Breast epithelium (tissue), 4 donors: ENCODE measurements at regions not wholly inside any gene's neighbourhood (a gene's known extent, or its start where the extent isn't known, plus 50 kb on each side); places are given as distances from the start of the nearest gene placed in this dataset.
"Not testable (repeated sequence)": the region's sequence is repeated elsewhere in the genome, so short reads cannot be mapped to it uniquely, and the experiment has no call there.

Source experiments
- DNase-seq, 2 donors: peaks; one replicate each; pipeline ENCODE4 v3.0.0-alpha.2; 2019; ENCODE audit warnings: low spot score in 2 of 2
- H3K27ac ChIP-seq, 2 donors: fragments of 200-600 bp; sonication (generic) in 1 of 2; one replicate each; pipeline ENCODE4 v1.5.1; 2016 to 2019; ENCODE audit warnings: mild to moderate bottlenecking in 1 of 2
- H3K27me3 ChIP-seq, 2 donors: fragments of 200-600 bp; sonication (generic) in 1 of 2; one replicate each; pipeline versions ENCODE4 v1.5.1 to v1.6.0; 2017 to 2019; ENCODE audit warnings: control low read depth in 1 of 2, mild to moderate bottlenecking in 1 of 2
- H3K36me3 ChIP-seq: fragments of 200-600 bp; one replicate; pipeline ENCODE4 v1.5.1; 2019
- H3K4me1 ChIP-seq, 2 donors: fragments of 200-600 bp; sonication (generic); one replicate each; pipeline ENCODE4 v1.5.1; 2016 to 2019; ENCODE audit warnings: control low read depth in 1 of 2
- H3K4me3 ChIP-seq, 3 donors: fragments of 200-600 bp; sonication (generic); 1 replicate in 2 of 3; 2 replicates in 1 of 3; pipeline ENCODE4 v1.5.1; 2016 to 2019; ENCODE audit warnings: mild to moderate bottlenecking in 3 of 3, moderate library complexity in 2 of 3
- H3K9me3 ChIP-seq, 2 donors: fragments of 200-600 bp; sonication (generic) in 1 of 2; one replicate each; pipeline ENCODE4 v1.5.1; 2016 to 2019; ENCODE audit warnings: control low read depth in 1 of 2
- CTCF ChIP-seq, 3 donors: fragments of 450-650 bp; IDR thresholded peaks; one replicate each; pipeline ENCODE4 v1.5.1; 2016 to 2017; ENCODE audit warnings: antibody characterized with exemption in 3 of 3, mild to moderate bottlenecking in 3 of 3, moderate library complexity in 3 of 3
- POLR2A ChIP-seq: fragments of 450-650 bp; IDR thresholded peaks from one replicate; pipeline ENCODE4 v1.6.1; 2016; ENCODE audit warnings: antibody characterized with exemption, mild to moderate bottlenecking, moderate library complexity
- POLR2AphosphoS5 ChIP-seq, 3 donors: sonication (generic); formaldehyde crosslinking; IDR thresholded peaks; one replicate each; pipeline ENCODE4 v1.6.1; 2017; ENCODE audit warnings: antibody characterized with exemption in 3 of 3
- intact Hi-C: fragments of 100-400 bp; cut with DNase I; formaldehyde crosslinking; loops from one replicate; pipeline ENCODE4 v1.15.1; 2023; ENCODE audit warnings: low total_unique reads

DNA sequence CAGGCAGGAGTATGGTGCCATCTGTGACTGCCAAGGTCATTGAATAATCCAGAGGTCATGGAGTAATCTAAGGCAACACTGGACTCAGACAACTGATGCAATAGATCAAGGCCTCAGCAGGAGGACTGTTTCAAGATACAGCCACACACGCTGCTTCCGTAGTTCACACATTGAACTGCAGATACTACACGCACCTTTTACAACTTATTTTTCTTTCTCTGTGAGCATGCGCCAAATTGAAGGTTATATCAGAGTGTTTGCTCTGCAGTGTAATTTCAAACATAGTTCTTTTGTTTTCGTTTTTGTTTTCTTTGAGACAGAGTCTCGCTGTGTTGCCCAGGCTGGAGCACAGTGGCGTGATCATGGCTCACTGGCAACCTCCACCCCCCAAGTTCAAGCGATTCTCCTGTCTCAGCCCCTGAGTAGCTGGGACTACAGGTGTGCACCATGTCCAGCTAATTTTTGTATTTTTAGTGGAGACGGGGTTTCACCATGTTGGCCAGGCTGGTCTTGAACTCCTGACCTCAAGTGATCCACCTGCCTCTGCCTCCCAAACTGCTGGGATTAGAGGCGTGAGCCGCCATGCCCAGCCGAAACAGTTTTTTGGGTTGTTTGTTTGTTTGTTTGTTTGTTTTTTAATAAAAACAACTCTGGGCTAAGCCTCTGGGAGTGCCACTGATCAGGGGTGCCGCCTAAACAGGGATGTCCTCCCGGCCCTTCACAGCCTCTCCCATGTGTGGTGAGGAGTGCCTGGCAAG is 96.6 kb upstream of the NAA20 start:
- no peak for DNase-seq
- TF ChIP-seq POLR2AphosphoS5 (IDR thresholded peaks at IDR 0.05) (no peak), CTCF (IDR thresholded peaks at IDR 0.05) (no peak), POLR2A (no peak)
- Histone ChIP-seq H3K4me3 (no peak overlapping the region), H3K4me1 (peaks cover 0 to 7% of the 10 kb centered on the region in 2 donors), H3K36me3 (no peaks in the 10 kb centered on the region), H3K27ac (no peak overlapping the region), H3K9me3 (no peaks in the 10 kb centered on the region), H3K27me3 (no peaks in the 10 kb centered on the region)
- intact Hi-C loops: no loop called here

GRCh38 chr20:19921284-19921793 is 95.8 kb upstream of the NAA20 start:
- H3K27ac ChIP-seq: peak overlapping the region; percentile 1 to 48
- no peak for DNase-seq
- intact Hi-C loops: no loop called here
- no peak for TF ChIP-seq CTCF (IDR thresholded peaks at IDR 0.05)
- TF ChIP-seq POLR2AphosphoS5 (IDR thresholded peaks at IDR 0.05): no peak
- no peak for TF ChIP-seq POLR2A
- no peaks in the 10 kb centered on the region for H3K36me3 ChIP-seq
- no peaks in the 10 kb centered on the region for H3K27me3 ChIP-seq
- peak overlapping the region in 1 of 3 donors; percentile 6 for H3K4me3 ChIP-seq
- no peaks in the 10 kb centered on the region for H3K9me3 ChIP-seq
- H3K4me1 ChIP-seq: peaks cover 0 to 7% of the 10 kb centered on the region in 2 donors

- H3K4me3 ChIP-seq: peak overlapping the region in 1 of 3 donors; percentile 6
- H3K4me1 ChIP-seq, DNase-seq, H3K36me3 ChIP-seq, H3K9me3 ChIP-seq, H3K27me3 ChIP-seq, intact Hi-C loops: not testable (repeated sequence)
- peak overlapping the region; percentile 1 to 48 for H3K27ac ChIP-seq
These were observed 95.3 kb upstream of the NAA20 start for GRCh38 chr20:19921829-19922228.

GRCh38 chr20:19922716-19923115 is 94.4 kb upstream of the NAA20 start:
- no peak overlapping the region for H3K4me3 ChIP-seq
- intact Hi-C loops: no loop called here
- DNase-seq: no peak
- no peak for TF ChIP-seq CTCF (IDR thresholded peaks at IDR 0.05)
- no peak for TF ChIP-seq POLR2A
- no peak for TF ChIP-seq POLR2AphosphoS5 (IDR thresholded peaks at IDR 0.05)
- H3K27ac ChIP-seq: no peak overlapping the region
- H3K27me3 ChIP-seq: no peaks in the 10 kb centered on the region
- no peaks in the 10 kb centered on the region for H3K36me3 ChIP-seq
- H3K9me3 ChIP-seq: no peaks in the 10 kb centered on the region
- peaks cover 0 to under 1% of the 10 kb centered on the region in 2 donors for H3K4me1 ChIP-seq

DNA sequence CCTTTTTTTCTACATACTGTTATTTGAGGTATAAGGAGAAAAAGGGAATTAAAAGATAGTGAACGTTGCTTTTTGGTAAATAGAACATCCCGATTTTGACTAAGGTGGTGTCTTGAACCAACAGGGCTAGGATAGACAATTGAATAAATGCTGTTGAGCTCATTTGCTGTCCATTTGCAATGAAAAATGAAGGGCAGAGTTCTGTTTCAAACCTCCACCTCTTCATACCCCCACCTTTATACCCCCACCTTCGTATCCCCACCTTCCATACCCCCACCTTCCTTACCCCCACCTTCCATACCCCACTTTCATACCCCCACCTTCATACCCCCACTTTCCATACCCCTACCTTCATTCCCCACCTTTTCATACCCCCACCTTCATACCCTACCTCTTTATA is 93.4 kb upstream of the NAA20 start:
- Histone ChIP-seq H3K4me3 (no peak overlapping the region), H3K4me1 (peaks cover 0 to 1% of the 10 kb centered on the region in 2 donors), H3K27me3 (no peaks in the 10 kb centered on the region), H3K9me3 (no peaks in the 10 kb centered on the region), H3K36me3 (no peaks in the 10 kb centered on the region), H3K27ac (no peak overlapping the region)
- no peak for DNase-seq
- no peak for TF ChIP-seq POLR2A
- intact Hi-C loops: no loop called here

DNA sequence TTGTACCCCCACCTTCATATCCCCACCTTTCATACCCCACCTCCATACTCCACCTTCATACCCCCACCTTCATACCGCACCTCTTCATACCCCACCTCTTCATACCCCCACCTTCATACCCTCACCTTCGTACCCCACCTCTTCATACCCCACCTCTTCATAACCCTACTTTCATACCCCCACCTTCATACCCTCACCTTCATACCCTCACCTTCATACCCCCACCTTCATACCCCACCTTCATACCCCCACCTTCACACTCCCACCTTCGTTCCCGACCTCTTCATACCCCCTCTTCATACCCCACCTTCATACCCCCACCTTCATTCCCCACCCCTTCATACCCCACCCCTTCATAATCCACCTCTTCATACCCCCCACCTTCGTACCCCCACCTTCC is 92.9 kb upstream of the NAA20 start:
- Histone ChIP-seq H3K27me3 (no peaks in the 10 kb centered on the region), H3K36me3 (no peaks in the 10 kb centered on the region), H3K27ac (no peak overlapping the region), H3K4me1 (peaks cover 0 to 5% of the 10 kb centered on the region in 2 donors), H3K9me3 (no peaks in the 10 kb centered on the region), H3K4me3 (no peak overlapping the region)
- intact Hi-C loops: no loop called here
- no peak for TF ChIP-seq CTCF (IDR thresholded peaks at IDR 0.05)
- no peak for TF ChIP-seq POLR2AphosphoS5 (IDR thresholded peaks at IDR 0.05)
- TF ChIP-seq POLR2A: no peak
- no peak for DNase-seq
